SU-DHL-6 (cell line): ENCODE measurements at regions not wholly inside any gene's neighbourhood (a gene's known extent, or its start where the extent isn't known, plus 50 kb on each side); places are given as distances from the start of the nearest gene placed in this dataset.

Experiments
- EZH2phosphoT487 ChIP-seq: fragments of 200-600 bp; sonication (generic), shearing (Covaris generic); conservative IDR thresholded peaks from 2 replicates; pipeline ENCODE4 v1.6.1; 2018; ENCODE audit warnings: mild to moderate bottlenecking, antibody characterized with exemption, low read length, moderate library complexity, mixed read lengths
- TF ChIP-seq, protein P1 (sequence below): fragments of 200-600 bp; sonication (generic); IDR thresholded peaks from one replicate; pipeline ENCODE4 v1.5.1; 2017; ENCODE audit warnings: antibody characterized with exemption, mild to moderate bottlenecking, low read length, moderate library complexity; ENCODE audit not compliant: insufficient read depth, poor library complexity, severe bottlenecking

DNA sequence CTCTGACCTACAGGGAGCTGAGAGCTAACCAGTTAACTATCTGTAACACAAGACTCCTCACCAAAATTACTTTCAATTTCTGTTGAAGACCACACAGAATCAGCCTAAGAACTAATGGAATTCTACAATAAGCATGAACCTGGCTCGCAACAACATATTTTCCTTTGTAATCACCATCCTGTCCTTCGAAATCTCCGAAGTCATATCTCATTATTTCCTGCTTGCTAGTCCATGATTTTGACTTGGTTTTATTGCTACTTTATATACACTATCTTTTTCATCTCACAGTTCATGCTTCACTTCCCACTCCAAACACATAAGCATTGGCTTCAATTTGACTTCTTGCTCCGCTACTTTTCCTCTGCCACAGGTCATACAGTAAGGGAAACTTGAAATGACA lies 405.8 kb upstream of the FKBP1C start:
- TF ChIP-seq, protein P1, sequence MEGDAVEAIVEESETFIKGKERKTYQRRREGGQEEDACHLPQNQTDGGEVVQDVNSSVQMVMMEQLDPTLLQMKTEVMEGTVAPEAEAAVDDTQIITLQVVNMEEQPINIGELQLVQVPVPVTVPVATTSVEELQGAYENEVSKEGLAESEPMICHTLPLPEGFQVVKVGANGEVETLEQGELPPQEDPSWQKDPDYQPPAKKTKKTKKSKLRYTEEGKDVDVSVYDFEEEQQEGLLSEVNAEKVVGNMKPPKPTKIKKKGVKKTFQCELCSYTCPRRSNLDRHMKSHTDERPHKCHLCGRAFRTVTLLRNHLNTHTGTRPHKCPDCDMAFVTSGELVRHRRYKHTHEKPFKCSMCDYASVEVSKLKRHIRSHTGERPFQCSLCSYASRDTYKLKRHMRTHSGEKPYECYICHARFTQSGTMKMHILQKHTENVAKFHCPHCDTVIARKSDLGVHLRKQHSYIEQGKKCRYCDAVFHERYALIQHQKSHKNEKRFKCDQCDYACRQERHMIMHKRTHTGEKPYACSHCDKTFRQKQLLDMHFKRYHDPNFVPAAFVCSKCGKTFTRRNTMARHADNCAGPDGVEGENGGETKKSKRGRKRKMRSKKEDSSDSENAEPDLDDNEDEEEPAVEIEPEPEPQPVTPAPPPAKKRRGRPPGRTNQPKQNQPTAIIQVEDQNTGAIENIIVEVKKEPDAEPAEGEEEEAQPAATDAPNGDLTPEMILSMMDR = no peak
- no peak for TF ChIP-seq EZH2phosphoT487
